Skeletal muscle cell (primary cell): ENCODE measurements at regions not wholly inside any gene's neighbourhood (a gene's known extent, or its start where the extent isn't known, plus 50 kb on each side); places are given as distances from the start of the nearest gene placed in this dataset.
"Not testable (repeated sequence)": the region's sequence is repeated elsewhere in the genome, so short reads cannot be mapped to it uniquely, and the experiment has no call there.

Experiments used
- DNase-seq: peaks from one replicate; pipeline ENCODE4 v3.0.0-alpha.2; 2010; ENCODE audit warnings: low read depth
- H3K4me3 ChIP-seq: 2 replicates; pipeline ENCODE4 v1.5.1; 2011; ENCODE audit warnings: low read depth, mild to moderate bottlenecking, control low read depth, low read length, moderate library complexity

DNA sequence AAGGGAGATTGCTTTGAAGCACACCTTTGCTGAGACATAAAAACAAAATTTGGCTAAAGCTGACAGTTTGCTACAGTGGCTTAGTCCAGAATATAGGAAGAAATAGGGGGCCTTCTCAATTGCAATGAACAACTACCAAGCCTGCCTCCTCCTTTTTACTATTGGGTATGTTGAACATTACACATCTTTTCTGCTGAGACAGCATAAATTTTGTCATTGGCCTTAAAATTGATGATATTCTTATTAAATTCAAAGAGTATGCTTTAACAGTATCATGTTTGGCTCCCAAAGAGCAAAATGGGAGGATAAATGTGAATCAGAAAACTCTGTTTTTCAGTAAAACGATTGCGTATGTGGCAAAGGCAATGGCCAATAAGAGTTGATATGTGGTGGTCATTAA lies 721.9 kb upstream of the IGFBP7 start:
- H3K4me3 ChIP-seq, result no peak overlapping the region

DNA sequence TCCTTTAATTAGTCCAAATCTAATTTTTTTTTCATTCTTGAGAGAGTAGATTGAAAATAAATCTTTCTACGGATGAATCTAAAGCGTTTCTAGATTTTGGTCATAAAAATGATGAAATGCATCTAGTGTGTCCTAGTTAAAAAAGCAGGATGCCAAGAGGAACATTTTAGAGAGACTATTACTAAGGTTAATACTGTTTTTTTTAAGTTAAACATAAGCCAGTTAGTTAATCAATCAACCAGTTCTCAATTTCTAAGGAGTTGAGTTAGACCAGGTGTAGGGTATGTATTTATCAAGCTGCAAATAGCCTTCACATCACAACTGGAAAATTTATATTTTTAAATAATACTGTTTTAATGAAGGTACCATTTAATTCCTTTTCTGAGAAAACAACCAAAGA lies 679.5 kb upstream of the IGFBP7 start:
- no peak overlapping the region for H3K4me3 ChIP-seq

More for the DNA sequence above, 721.9 kb upstream of the IGFBP7 start:
- DNase-seq, result no peak

DNA sequence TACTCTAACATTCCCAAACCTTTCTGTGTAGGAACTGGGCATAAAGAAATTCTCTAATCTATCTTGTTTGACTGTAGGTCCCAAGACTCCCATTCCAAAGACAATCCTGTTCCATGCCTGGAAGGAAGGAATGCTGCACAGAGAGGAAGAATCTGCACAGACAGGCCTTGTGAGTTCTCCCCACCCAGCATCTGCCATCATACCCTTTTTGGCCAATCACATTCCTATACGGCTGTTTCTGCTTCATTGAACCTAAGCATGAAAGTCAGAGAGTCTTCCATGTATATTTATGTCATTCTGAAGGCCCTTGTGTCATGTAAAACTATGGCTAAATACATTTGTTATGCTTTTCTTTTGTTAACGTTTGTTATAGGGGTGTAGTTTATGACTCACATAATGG lies 667.7 kb upstream of the IGFBP7 start:
- H3K4me3 ChIP-seq, result no peak overlapping the region
- no peak for DNase-seq

More for the DNA sequence above, 679.5 kb upstream of the IGFBP7 start:
- no peak for DNase-seq

DNA sequence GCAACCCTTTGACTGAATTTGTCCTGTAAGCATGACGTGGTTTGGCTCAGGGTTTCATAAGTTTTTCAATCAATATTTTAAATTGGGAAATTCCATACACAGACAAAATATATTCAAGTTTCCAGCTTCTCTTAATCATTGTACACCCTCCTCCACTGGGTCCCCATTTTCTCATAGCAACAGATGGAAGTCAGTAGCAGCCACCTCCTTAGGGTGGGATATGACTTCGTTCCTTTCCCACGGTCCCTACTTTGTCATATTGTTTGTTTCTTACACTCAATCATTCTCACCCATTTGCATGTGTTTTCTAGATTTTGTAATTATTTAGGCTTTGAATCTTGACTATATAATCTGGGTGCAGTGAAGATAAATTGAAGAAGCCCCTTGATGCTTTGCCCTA lies 664.5 kb upstream of the IGFBP7 start:
- no peak for DNase-seq
- H3K4me3 ChIP-seq, result no peak overlapping the region

DNA sequence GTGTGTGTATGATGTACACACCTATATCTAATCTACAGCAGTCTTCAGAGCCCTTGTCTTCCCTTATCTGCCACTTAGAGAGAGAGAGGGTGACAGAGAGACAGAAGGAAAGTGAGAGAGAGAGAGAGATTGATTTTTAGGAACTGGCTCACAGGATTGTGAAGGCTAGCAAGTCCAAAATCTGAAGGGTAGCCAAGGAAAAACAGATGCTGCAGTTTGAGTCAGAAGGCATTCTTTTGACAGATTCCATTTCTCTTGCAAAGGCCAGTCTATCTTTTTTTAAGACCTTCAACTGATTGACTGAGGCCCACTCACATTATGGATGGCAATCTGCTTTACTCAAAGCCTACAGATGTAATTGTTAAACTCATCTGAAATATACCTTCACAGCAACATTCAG lies 664.0 kb upstream of the IGFBP7 start:
- no peak for DNase-seq
- H3K4me3 ChIP-seq, result no peak overlapping the region

DNA sequence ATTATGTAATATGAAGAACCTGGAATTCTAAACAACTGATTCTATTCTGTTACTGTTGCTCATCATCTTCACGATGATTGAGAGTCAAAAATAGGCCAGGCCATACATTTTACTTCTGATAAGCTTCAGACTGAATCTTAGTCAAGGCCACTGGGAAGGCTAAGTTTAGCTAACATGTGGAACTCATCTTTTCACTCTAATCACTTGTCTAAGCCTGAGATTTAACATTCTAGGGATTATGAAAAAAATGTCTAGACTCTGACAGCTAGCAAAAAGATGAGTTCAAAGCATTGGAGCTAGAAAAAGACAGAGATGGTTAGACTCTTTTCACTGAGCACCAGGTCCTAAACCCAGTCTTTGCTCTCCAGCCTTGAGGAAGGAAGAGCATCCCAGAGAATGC lies 656.2 kb upstream of the IGFBP7 start:
- DNase-seq, result no peak
- H3K4me3 ChIP-seq, result no peak overlapping the region

DNA sequence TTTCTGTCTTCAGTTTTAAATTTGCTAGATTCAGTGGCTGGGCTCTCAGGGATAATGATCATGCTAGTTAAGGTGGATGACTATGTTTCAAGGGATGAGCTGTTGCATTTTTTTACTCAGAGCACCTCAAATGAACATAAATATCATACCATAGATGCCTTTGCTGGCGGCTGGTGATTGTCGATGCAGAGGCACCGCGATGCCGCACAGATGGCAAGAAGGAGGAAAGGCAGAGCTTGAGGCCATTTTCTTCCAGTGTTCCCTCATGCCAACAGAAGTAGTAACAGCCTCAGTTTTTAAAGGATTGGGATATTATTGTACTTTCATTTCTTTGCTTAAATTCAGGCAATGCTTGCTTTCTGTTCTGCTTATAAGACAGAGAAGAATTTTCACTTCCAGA lies 654.7 kb upstream of the IGFBP7 start:
- DNase-seq, result no peak
- no peak overlapping the region for H3K4me3 ChIP-seq

DNA sequence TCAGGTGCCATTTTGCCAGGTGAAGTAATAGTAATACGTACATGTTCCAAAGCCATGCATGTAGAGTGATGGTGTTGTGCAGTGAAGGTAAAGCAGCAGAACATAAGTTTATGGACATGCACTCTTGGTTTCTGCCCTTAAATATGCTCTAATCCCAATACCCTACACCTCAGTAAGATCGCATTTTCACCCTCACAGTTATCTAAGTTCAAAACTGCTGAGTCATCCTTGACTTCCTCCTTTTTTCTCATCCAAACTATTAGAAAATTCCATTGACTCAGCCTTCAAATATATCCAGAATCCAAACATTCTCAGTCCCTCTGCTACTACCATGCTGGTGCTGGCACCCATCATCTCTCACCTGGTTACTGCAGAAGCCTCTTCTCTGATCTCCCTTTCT lies 652.9 kb upstream of the IGFBP7 start:
- DNase-seq, result no peak
- no peak overlapping the region for H3K4me3 ChIP-seq

DNA sequence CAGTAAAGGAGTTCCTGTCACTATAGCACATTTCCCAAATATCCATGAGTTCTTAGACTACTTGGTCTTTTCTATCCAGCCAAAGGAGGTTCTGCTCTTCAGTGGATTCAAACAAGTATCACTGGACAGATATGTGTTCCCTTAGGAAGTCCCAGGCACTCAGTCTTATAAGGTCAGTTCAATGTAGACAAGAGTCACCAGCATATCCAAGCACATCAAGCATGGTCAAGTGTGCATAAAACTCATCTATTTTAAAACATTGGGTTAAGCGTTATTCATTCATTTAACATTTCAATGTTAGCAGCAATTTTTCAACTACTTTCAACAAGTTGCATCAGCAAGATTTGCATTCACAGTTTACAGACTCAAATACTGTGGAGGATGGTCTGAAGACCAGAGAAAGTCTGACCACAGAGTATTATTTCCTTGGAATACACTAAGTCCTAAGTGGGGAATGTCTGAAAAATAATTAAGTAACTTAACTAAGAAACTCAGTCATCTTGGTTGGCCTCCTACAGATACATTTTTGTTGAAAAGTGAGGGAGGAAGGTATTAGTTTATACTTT lies 630.5 kb upstream of the IGFBP7 start:
- H3K4me3 ChIP-seq, result no peak overlapping the region
- DNase-seq, result no peak

DNA sequence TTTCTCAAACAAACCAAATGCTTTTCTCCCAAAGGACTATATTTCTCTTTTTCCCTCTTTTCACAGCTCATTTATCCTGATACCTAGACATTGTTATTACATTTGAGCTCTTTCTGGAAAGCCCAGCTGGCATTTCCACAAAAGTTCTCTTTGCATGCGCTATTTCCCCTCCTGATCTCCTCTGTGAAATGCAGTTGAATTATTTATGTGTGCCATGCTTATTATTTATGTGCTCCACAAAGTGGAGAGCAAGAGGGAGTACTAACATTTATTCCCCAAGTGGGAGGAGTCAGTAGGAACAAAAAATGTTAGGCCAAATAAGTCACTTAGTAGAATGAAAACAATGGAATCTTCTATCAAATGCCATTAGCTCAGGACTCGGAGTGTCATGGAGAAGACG lies 626.6 kb upstream of the IGFBP7 start:
- no peak overlapping the region for H3K4me3 ChIP-seq
- DNase-seq, result no peak

DNA sequence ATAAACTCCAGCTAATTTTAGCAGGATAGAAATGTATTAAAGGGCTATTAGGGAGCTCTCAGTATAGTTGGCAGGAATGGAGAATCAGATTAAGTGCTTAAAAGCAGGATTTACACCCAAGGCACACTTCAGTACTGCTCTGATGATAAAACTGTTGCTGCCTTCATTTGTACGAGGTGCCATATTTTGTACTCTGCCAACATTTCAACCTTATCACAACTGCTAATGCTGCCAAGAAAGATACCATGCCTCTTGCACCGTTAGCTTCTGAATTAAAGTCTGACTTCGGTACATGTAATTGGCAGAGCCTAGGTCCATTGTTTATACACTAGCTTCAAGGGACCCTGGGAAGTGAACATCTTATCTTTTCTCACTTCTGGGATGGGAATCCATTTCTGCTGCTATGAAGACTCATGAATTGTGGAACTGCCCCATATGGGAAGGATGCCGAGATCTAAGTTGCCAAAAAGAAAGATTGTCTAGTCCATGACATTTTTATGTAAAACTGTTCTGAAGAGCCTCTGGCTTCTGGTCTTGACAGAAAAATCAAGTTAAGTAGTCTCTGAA lies 624.0 kb upstream of the IGFBP7 start:
- DNase-seq, result no peak
- H3K4me3 ChIP-seq, result no peak overlapping the region

DNA sequence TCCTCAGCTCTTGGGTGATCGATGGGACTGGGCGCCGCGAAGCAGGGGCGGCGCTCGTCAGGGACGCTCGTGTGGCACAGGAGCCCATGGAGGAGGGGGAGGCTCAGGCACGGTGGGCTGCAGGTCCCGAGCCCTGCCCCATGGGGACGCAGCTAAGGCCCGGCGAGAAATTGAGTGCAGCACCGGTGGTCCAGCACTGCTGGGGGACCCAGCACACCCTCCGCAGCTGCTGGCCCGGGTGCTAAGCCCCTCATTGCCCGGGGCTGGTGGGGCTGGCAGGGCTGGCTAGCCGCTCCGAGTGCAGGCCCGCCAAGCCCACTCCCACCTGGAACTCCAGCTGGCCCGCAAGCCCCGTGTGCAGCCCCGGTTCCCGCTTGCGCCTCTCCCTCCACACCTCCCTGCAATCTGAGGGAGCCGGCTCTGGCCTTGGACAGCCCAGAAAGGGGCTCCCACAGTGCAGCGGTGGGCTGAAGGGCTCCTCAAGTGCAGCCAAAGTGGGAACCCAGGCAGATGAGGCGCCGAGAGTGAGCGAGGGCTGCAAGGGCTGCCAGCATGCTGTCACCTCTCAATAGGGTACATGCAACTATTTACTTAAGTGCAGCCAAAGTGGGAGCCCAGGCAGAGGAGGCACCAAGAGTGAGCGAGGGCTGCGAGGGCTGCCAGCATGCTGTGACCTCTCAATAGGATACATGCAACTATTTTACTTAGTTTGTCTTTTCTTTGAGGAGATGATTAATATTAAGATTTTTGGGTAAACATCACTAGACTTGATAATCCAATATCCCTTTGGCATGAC lies 619.8 kb upstream of the IGFBP7 start:
- not testable (repeated sequence) for DNase-seq, H3K4me3 ChIP-seq

DNA sequence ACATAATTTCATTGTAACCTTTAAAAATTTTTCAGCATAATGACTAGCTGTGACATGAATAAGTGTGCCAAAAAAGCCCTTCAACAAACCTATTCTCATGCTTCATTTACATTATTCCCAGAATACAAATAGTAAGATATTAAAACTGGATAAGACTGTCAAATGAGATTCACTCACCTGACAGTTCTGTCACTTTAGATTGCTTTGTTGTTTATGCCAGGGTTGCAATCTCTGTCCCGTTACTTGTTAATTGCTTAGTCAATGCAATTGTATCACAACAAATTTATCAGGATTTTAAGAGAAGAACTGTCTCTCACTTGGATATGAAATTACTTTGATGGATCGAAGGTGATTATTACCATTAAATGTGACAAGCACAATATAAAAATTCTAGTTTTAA lies 616.0 kb upstream of the IGFBP7 start:
- DNase-seq, result no peak
- H3K4me3 ChIP-seq, result no peak overlapping the region

DNA sequence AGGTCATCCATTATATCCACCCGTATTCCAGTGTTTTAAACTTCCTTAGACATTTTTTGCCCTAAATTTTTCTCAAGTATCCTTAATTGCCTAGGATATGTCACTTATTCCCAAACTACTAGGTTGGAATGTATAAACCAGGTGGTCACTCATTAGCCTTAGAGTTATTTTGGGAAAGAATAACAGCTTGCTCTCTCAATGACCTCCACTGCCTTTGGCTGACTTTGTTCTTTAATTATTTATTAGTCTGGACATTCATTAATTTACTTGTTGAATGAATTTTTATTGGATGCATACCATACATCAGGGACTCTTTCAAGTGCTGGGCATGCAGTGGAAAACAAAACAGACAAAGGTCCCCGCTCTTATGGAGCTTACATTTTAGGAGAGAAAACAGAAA lies 609.3 kb upstream of the IGFBP7 start:
- DNase-seq, result no peak
- no peak overlapping the region for H3K4me3 ChIP-seq

DNA sequence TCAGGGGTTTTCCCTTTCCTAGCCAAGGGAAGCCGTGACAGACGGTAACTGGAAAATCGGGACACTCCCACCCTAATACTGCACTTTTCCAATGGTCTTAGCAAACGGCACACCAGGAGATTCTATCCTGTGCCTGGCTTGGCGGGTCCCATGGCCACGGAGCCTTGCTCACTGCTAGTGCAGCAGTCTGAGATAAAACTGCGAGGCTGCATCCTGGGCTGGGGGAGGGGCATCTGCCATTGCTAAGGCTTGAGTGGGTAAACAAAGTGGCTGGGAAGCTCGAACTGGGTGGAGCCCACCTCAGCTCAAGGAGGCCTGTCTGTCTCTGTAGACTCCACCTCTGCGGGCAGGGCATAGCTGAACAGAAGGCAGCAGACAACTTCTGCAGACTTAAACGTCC lies 604.1 kb upstream of the IGFBP7 start:
- not testable (repeated sequence) for H3K4me3 ChIP-seq, DNase-seq

DNA sequence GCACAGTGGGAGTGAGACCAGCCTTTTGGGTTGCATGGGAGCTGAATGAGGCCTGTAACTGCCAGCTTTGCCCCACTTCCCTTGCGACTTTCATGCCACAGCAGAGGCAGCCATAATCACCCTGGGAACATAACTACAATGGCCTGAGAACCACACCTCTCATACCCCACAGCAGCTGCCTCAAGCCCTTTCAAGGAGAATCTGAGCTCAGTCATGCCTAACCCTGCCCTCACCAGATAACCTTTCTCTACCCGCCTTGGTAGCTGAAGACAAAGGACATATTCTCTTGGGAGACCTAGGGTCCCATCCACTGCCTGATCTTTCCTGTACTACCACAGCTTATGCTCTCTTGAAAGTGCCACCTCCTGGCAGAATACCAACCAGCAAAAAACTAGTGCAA lies 599.9 kb upstream of the IGFBP7 start:
- H3K4me3 ChIP-seq, result no peak overlapping the region
- no peak for DNase-seq

DNA sequence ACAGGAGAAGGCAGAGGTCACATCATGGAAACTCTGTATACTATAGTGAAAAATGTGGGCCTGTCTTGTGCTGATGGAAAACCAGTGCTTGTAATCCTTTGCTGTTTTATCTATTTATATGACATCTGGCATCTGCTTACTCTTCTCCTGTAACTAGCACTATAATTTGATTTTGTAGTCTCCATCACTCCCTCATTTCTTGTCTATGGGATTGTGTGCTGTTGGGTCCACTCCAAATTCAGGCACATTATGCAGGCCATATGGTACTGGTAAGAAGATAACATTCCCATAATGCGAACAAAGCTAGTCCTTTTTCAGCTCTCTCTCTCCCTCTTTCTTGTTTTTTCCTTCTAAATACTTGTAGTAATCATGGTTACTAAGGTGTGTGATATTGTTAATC lies 581.2 kb upstream of the IGFBP7 start:
- DNase-seq, result no peak
- H3K4me3 ChIP-seq, result no peak overlapping the region

DNA sequence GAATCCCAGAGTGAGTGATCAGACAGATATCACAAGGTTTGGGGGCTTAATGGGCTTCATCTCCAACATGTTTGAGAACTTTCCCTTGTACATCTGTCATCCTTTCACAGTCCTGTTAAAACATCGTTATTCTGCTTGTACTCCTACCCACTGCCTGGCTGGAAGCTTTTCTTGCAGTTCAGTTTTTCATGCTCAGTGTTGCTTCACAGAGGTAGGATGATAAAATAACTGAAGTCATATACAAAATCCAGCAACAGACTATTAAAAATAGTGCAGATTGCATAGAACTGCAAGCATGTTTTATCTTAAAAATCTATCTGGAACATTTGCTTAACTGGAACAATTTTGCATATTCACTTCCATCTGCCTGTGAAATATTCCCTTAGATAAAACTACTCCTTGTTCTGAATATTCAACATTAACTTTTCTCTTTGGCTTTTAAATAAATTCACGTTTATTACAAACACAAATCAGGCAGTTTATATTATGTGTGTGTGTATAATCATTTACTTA lies 579.6 kb upstream of the IGFBP7 start:
- no peak for DNase-seq
- H3K4me3 ChIP-seq, result no peak overlapping the region

DNA sequence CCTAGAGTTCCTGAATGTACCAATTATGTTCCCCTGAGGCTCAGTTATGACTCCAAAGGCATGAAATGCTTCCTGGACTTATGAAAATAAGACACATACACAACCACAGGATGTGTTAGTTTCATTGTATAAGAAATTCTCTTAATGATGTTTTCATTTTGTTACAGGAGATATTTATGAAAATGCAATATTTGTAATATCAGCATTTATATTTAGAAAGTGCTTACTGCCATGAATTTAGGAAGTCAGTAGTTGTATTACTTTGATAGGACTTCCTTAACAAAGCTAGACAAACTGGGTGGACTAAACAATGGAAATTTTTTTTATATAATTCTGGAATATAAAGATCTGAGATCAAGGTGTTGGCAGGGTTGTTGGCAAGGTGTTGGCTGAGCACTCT lies 572.1 kb upstream of the IGFBP7 start:
- H3K4me3 ChIP-seq, result no peak overlapping the region
- no peak for DNase-seq

DNA sequence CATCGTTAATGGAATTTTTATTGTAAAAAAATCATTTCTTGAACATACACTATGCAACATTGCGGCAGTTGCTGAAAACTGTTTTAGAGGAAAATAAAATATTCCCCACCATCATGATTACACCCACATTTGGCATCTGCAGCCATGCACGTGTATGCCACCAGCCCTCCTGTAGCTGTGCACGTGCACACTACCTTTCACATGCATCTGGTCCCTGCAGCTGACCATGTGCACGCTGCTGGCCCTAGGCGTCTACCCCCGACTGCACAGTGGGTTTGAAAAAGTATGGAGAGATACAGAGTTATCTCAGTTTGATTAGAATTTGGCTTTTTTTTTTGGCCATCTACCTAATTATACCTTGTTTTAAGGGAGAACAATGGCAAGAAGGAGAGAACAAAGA lies 569.8 kb upstream of the IGFBP7 start:
- H3K4me3 ChIP-seq, result no peak overlapping the region
- no peak for DNase-seq

DNA sequence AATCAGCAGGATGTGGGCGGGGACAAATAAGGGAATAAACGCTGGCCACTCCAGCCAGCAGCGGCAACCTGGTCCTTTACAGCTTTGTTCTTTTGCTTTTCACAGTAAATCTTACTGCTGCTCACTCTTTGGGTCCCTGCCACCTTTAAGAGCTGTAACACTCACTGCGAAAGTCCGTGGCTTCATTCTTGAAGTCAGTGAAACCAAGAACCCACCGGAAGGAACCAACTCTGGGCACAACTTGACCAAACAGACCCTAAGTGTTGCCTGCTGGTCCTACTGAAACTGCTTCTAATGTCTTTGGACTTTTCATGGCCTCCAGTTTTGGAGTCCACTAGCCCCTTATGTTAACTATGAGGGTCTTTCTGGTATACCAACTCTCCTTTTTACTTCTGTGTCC lies 566.2 kb upstream of the IGFBP7 start:
- H3K4me3 ChIP-seq, result no peak overlapping the region
- no peak for DNase-seq
